Kidney epithelial cell (primary cell): ENCODE measurements at regions not wholly inside any gene's neighbourhood (a gene's known extent, or its start where the extent isn't known, plus 50 kb on each side); places are given as distances from the start of the nearest gene placed in this dataset.

Experiments
- DNase-seq: peaks from one replicate; pipeline ENCODE4 v3.0.0-alpha.2; 2010; ENCODE audit warnings: low read depth
- H3K27me3 ChIP-seq: 2 replicates; pipeline ENCODE4 v1.6.0; 2011; ENCODE audit warnings: low read length; ENCODE audit not compliant: control insufficient read depth, insufficient read depth
- H3K36me3 ChIP-seq: 2 replicates; pipeline ENCODE4 v1.5.1; 2011; ENCODE audit warnings: low read length; ENCODE audit not compliant: control insufficient read depth, insufficient read depth
- H3K4me3 ChIP-seq: 2 replicates; pipeline ENCODE4 v1.5.1; 2011; ENCODE audit warnings: low read depth, mild to moderate bottlenecking, control low read depth, low read length
- CTCF ChIP-seq: IDR thresholded peaks from 2 replicates; pipeline ENCODE4 v1.5.1; 2011; ENCODE audit warnings: mild to moderate bottlenecking, moderate library complexity, low read length, control low read depth, inconsistent platforms; ENCODE audit not compliant: insufficient read depth, poor library complexity, severe bottlenecking

DNA sequence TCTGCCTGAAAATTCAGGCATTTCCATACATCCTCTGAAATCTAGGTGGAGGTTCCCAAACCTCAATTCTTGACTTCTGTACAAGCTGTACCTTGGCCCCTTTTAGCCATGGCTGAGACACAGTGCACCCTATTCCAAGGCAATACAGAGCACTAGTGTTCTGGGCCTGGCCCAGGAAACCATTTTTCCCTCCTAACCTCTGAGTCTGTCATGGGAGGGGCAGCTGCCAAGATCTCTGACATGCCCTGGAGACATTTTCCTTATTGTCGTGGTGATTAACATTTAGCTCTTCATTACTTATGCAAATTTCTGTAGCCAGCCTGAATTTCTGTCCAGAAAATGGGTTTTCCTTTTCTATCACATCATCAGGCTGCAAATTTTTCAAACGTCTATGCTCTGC lies 248.0 kb upstream of the RGS18 start:
- no peak for DNase-seq
- Histone ChIP-seq H3K36me3 (no peaks in the 10 kb centered on the region), H3K27me3 (no peaks in the 10 kb centered on the region), H3K4me3 (no peak overlapping the region)
- no peak for TF ChIP-seq CTCF

GRCh38 chr1:191912517-191912916 lies 245.7 kb upstream of the RGS18 start:
- no peaks in the 10 kb centered on the region for H3K27me3 ChIP-seq
- H3K4me3 ChIP-seq = no peak overlapping the region
- TF ChIP-seq CTCF = no peak
- H3K36me3 ChIP-seq = no peaks in the 10 kb centered on the region
- no peak for DNase-seq

DNA sequence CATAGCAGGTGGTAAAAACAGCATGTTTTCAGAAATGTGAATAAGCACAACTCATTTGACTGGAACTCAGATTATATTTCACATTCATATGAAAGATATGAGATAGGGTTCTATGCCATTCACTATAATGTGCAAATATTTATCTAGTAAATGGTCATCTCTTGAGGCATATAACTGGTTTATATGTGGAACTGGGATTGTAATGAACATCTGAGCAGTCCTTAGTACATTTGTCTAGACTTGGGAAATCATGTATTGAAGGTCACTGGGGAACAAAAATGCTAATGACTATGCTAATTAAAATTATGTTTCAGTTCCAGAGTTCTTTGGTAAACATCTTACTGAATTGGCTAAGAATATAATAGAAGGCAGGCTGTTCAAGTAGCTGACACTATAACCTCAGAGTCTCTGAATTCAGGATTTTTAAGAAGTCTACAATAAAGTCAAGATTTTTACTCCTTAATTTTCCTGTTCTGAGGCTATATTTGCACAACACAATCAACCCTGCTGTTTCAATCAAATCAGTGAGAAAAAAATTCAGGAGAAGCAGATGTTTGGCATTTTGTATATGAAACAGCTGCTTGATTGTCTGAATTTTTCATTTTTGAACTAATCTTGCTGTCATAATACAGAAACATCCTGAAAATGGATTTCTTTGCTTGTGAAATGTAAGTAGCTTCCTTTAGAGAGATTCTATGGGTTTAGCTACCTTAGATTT lies 244.8 kb upstream of the RGS18 start:
- H3K27me3 ChIP-seq = no peaks in the 10 kb centered on the region
- no peak for TF ChIP-seq CTCF
- H3K4me3 ChIP-seq = no peak overlapping the region
- DNase-seq = no peak
- H3K36me3 ChIP-seq = no peaks in the 10 kb centered on the region

DNA sequence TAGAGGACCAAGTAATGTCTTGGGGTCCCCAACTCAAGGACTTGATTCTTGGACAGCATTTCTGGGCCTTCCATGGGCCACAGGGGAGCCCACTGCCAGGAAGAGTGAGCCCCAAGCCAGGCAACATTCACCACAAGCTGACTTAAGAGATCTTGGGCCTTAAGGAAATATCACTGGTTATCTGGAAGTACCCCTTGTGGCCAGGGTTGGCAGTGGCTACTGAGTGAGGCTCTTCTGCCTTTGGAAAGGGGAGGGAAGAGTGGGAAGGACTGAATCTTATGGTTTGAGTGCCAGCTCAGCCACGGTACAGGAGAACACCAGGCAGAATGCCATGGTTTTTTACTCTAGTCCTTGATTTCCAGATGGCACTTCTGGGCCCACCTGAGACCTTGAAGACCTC lies 228.9 kb upstream of the RGS18 start:
- Histone ChIP-seq H3K27me3 (no peaks in the 10 kb centered on the region), H3K4me3 (no peak overlapping the region), H3K36me3 (no peaks in the 10 kb centered on the region)
- TF ChIP-seq CTCF = no peak
- no peak for DNase-seq

GRCh38 chr1:191943684-191944083 lies 214.6 kb upstream of the RGS18 start:
- DNase-seq = no peak
- Histone ChIP-seq H3K36me3 (no peaks in the 10 kb centered on the region), H3K4me3 (no peak overlapping the region), H3K27me3 (no peaks in the 10 kb centered on the region)
- TF ChIP-seq CTCF = no peak

- no peaks in the 10 kb centered on the region for H3K36me3 ChIP-seq
- H3K4me3 ChIP-seq = no peak overlapping the region
- TF ChIP-seq CTCF = no peak
- no peaks in the 10 kb centered on the region for H3K27me3 ChIP-seq
- DNase-seq = no peak
Measured at GRCh38 chr1:191953526-191953925, 204.7 kb upstream of the RGS18 start.
